Esophagus muscularis mucosa (tissue), 4 donors: ENCODE measurements at regions not wholly inside any gene's neighbourhood (a gene's known extent, or its start where the extent isn't known, plus 50 kb on each side); places are given as distances from the start of the nearest gene placed in this dataset.

Experiments used
- DNase-seq: peaks from one replicate; pipeline ENCODE4 v3.0.0-alpha.2; 2017; ENCODE audit errors: extremely low spot score
- H3K27ac ChIP-seq, 4 donors: fragments of 200-600 bp; sonication (generic); replicated peaks in 1 of 4; 1 replicate in 3 of 4; 2 replicates in 1 of 4; pipeline ENCODE4 v1.5.1; 2016 to 2019; ENCODE audit warnings: mild to moderate bottlenecking in 1 of 4
- H3K27me3 ChIP-seq, 4 donors: fragments of 200-600 bp; sonication (generic); one replicate each; pipeline versions ENCODE4 v1.5.1 to v1.6.0; 2016 to 2019
- H3K36me3 ChIP-seq, 4 donors: fragments of 200-600 bp; sonication (generic); one replicate each; pipeline ENCODE4 v1.5.1; 2016 to 2019
- H3K4me1 ChIP-seq, 4 donors: fragments of 200-600 bp; sonication (generic); one replicate each; pipeline ENCODE4 v1.5.1; 2016 to 2019
- H3K4me3 ChIP-seq, 4 donors: fragments of 200-600 bp; sonication (generic); 1 replicate in 2 of 4; 2 replicates in 2 of 4; pipeline ENCODE4 v1.5.1; 2016 to 2019; ENCODE audit warnings: mild to moderate bottlenecking in 4 of 4, moderate library complexity in 1 of 4
- H3K9me3 ChIP-seq, 4 donors: fragments of 200-600 bp; sonication (generic); 1 replicate in 3 of 4; 2 replicates in 1 of 4; pipeline ENCODE4 v1.5.1; 2016 to 2019
- EP300 ChIP-seq: sonication (generic); formaldehyde crosslinking; IDR thresholded peaks from one replicate; pipeline ENCODE4 v1.6.1; 2017; ENCODE audit warnings: antibody characterized with exemption
- POLR2A ChIP-seq: fragments of 450-650 bp; IDR thresholded peaks from one replicate; pipeline ENCODE4 v1.6.1; 2017; ENCODE audit warnings: antibody characterized with exemption, moderate library complexity, mild to moderate bottlenecking, low read depth
- POLR2AphosphoS5 ChIP-seq, 2 donors: sonication (generic); formaldehyde crosslinking; IDR thresholded peaks; one replicate each; pipeline ENCODE4 v1.6.1; 2017; ENCODE audit warnings: antibody characterized with exemption in 2 of 2
- WGBS: methylation state at CpG from one replicate; pipeline ENCODE4 v1.1.5; 2018; 5-methylcytosine and 5-hydroxymethylcytosine counted together
- intact Hi-C: fragments of 100-400 bp; cut with DNase I; formaldehyde crosslinking; loops from one replicate; pipeline ENCODE4 v1.15.1; 2023
- TF ChIP-seq, protein P1 (sequence below), 3 experiments: fragments of 200-600 bp in 2 of 3; fragments of 450-650 bp in 1 of 3; sonication (generic) in 2 of 3; IDR thresholded peaks; one replicate each; pipeline ENCODE4 v1.5.1; 2017 to 2019; ENCODE audit warnings: antibody characterized with exemption in 3 of 3, mild to moderate bottlenecking in 2 of 3, moderate library complexity in 1 of 3

DNA sequence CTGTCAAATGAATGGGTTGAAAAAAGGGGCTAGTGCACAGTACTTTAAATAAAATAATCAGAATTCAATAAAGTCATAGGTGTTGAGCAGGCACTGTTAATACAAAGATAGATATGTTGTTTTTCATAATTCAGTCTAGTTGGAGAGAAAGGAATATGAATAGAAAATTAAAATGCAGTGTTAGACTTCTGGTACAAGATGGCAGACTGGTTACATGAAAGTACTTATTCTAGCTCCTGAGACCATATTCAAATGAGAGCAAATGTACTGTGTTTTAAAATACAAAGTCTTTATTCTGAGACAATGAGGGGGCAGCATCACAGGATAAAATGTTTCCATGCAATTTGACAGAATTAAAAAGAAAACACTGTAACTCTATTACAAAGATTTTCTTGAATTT is 542.1 kb downstream of the COL11A1 start:
- Histone ChIP-seq H3K4me3 (no peak overlapping the region), H3K36me3 (no peaks in the 10 kb centered on the region), H3K9me3 (no peaks in the 10 kb centered on the region), H3K27ac (no peak overlapping the region), H3K4me1 (no peaks in the 10 kb centered on the region), H3K27me3 (no peaks in the 10 kb centered on the region)
- no peak for DNase-seq
- TF ChIP-seq POLR2AphosphoS5 (IDR thresholded peaks at IDR 0.05) (no peak), POLR2A (no peak), EP300 (no peak)
- TF ChIP-seq, protein P1, sequence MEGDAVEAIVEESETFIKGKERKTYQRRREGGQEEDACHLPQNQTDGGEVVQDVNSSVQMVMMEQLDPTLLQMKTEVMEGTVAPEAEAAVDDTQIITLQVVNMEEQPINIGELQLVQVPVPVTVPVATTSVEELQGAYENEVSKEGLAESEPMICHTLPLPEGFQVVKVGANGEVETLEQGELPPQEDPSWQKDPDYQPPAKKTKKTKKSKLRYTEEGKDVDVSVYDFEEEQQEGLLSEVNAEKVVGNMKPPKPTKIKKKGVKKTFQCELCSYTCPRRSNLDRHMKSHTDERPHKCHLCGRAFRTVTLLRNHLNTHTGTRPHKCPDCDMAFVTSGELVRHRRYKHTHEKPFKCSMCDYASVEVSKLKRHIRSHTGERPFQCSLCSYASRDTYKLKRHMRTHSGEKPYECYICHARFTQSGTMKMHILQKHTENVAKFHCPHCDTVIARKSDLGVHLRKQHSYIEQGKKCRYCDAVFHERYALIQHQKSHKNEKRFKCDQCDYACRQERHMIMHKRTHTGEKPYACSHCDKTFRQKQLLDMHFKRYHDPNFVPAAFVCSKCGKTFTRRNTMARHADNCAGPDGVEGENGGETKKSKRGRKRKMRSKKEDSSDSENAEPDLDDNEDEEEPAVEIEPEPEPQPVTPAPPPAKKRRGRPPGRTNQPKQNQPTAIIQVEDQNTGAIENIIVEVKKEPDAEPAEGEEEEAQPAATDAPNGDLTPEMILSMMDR (IDR thresholded peaks at IDR 0.05): no peak
- intact Hi-C loops: no loop called here

DNA sequence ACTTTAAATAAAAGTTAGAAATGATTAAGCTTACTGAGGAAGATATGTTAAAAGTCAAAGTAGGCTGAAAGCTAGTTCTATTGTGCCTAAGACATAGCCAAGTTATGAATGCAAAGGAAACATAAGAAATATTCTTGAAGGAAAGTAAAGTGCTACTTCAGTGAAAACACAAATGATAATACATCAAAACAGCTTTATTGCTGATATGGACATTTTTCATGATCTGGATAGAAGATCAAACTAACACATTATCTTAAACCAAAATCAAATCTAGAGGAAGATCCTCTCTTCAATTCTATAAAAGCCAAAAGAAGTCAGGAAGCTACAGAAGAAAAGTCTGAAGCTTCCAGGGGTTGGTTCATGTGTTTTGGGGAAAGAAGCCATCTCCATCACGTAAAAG is 545.9 kb downstream of the COL11A1 start:
- WGBS: 91% methylated on average over 1 of the region's 1 CpG
- H3K27me3 ChIP-seq: no peaks in the 10 kb centered on the region

DNA sequence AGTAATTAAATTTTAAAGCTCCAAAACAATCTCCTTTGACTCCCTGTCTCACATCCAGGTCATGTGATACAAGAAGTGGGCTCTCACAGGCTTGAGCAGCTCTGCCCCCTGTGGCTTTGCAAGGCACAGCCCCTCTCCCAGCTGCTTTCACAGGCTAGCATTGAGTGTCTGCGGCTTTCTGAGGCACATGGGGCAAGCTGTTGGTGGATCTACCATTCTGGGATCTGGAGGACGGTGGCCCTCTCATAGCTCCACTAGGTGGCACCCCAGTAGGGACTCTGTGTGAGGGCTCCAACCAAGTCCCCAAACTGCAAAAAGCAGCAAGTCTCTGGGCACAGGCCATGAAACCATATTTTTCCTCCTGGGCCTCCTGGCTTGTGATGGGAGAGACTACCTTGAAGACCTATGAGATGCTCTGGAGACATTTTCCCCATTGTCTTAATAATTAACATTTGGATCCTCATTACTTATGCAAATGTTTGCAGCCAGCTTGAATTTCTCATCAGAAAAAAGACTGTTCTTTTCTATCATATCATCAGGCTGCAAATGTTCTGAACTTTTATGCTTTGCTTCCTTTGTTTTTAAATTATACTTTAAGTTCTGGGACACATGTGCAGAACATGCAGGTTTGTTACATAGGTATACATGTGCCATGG is 554.1 kb upstream of the OLFM3 start:
- WGBS: 79% methylated on average over 2 of the region's 2 CpGs
- Histone ChIP-seq H3K36me3 (no peaks in the 10 kb centered on the region), H3K27ac (no peak overlapping the region), H3K27me3 (no peaks in the 10 kb centered on the region), H3K4me3 (no peak overlapping the region), H3K9me3 (peaks cover 0 to 10% (median 0%) of the 10 kb centered on the region in 4 donors), H3K4me1 (no peaks in the 10 kb centered on the region)
- TF ChIP-seq POLR2AphosphoS5 (IDR thresholded peaks at IDR 0.05) (no peak), POLR2A (no peak), EP300 (no peak)
- TF ChIP-seq, protein P1 (IDR thresholded peaks at IDR 0.05): peak in 1 of 3 experiments; percentile 5
- intact Hi-C loops: no loop called here
- no peak for DNase-seq

More for the DNA sequence above, 545.9 kb downstream of the COL11A1 start:
- Histone ChIP-seq H3K27ac (no peak overlapping the region), H3K4me3 (no peak overlapping the region), H3K4me1 (no peaks in the 10 kb centered on the region), H3K36me3 (no peaks in the 10 kb centered on the region), H3K9me3 (no peaks in the 10 kb centered on the region)
- TF ChIP-seq POLR2AphosphoS5 (IDR thresholded peaks at IDR 0.05): no peak
- TF ChIP-seq EP300: no peak
- TF ChIP-seq, protein P1 (IDR thresholded peaks at IDR 0.05): no peak
- no peak for TF ChIP-seq POLR2A
- DNase-seq: no peak
- intact Hi-C loops: no loop called here

DNA sequence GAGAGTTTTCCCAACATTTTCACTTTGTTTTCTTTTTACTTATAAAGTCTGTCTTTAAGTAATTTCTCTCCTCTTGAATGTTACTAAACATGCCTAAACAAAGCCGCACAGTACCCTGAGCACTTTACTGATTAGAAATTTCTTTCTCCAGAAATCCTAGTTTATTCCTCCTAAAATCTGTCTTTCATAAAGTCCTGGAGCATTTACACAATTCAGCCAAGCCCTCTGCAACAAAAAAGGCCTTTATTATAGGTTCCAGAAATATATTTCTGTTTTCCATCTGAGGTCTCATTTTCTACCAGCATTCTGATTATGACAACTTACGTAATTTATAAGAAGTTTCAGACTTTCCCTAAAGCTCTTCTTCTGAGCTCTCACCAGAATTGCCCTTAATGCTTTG is 549.5 kb upstream of the OLFM3 start:
- no peak for TF ChIP-seq POLR2AphosphoS5 (IDR thresholded peaks at IDR 0.05)
- no peak for TF ChIP-seq EP300
- no peak for TF ChIP-seq POLR2A
- TF ChIP-seq, protein P1 (IDR thresholded peaks at IDR 0.05): no peak
- Histone ChIP-seq H3K9me3 (no peaks in the 10 kb centered on the region), H3K4me1 (no peaks in the 10 kb centered on the region), H3K27me3 (no peaks in the 10 kb centered on the region), H3K27ac (no peak overlapping the region), H3K4me3 (no peak overlapping the region), H3K36me3 (no peaks in the 10 kb centered on the region)
- no peak for DNase-seq
- intact Hi-C loops: no loop called here
- WGBS: 66% methylated on average over 2 of the region's 2 CpGs
